Trophoblast cell (in vitro differentiated cells and primary cell): ENCODE measurements at regions not wholly inside any gene's neighbourhood (a gene's known extent, or its start where the extent isn't known, plus 50 kb on each side); places are given as distances from the start of the nearest gene placed in this dataset.
"Not testable (repeated sequence)": the region's sequence is repeated elsewhere in the genome, so short reads cannot be mapped to it uniquely, and the experiment has no call there.

Source experiments
- DNase-seq, 2 donors: peaks; one replicate each; pipeline ENCODE4 v3.0.0-alpha.2; 2016
- H2AFZ ChIP-seq: 2 replicates; pipeline ENCODE4 v1.6.1; 2013; ENCODE audit warnings: low read length, moderate library complexity, mild to moderate bottlenecking; ENCODE audit not compliant: insufficient read depth, poor library complexity
- H2AK5ac ChIP-seq: 2 replicates; pipeline ENCODE4 v1.6.1; 2013; ENCODE audit warnings: mild to moderate bottlenecking, low read length
- H2BK120ac ChIP-seq: 2 replicates; pipeline ENCODE4 v1.6.1; 2013; ENCODE audit warnings: low read length, mild to moderate bottlenecking, moderate library complexity; ENCODE audit not compliant: insufficient read depth, poor library complexity
- H2BK12ac ChIP-seq: 2 replicates; pipeline ENCODE4 v1.6.1; 2013; ENCODE audit warnings: mild to moderate bottlenecking, low read length, moderate library complexity
- H2BK5ac ChIP-seq: 2 replicates; pipeline ENCODE4 v1.6.1; 2013; ENCODE audit warnings: low read length, low read depth, moderate library complexity, mild to moderate bottlenecking; ENCODE audit not compliant: poor library complexity
- H3K14ac ChIP-seq: 2 replicates; pipeline ENCODE4 v1.6.1; 2013; ENCODE audit warnings: mild to moderate bottlenecking, low read length
- H3K18ac ChIP-seq: 2 replicates; pipeline ENCODE4 v1.6.1; 2013; ENCODE audit warnings: mild to moderate bottlenecking, low read length
- H3K23ac ChIP-seq: 2 replicates; pipeline ENCODE4 v1.6.1; 2013; ENCODE audit warnings: low read length
- H3K27ac ChIP-seq: 2 replicates; pipeline ENCODE4 v1.5.1; 2013; ENCODE audit warnings: low read depth, mild to moderate bottlenecking, inconsistent platforms, low read length, moderate library complexity
- H3K27me3 ChIP-seq: 2 replicates; pipeline ENCODE4 v1.6.1; 2013; ENCODE audit warnings: inconsistent platforms, mild to moderate bottlenecking, low read length, moderate library complexity; ENCODE audit not compliant: insufficient read depth
- H3K36me3 ChIP-seq, 2 experiments: 1 replicate in 1 of 2; 2 replicates in 1 of 2; pipeline ENCODE4 v1.6.1; 2013; ENCODE audit warnings: low read length in 2 of 2, mild to moderate bottlenecking in 2 of 2, moderate library complexity in 1 of 2; ENCODE audit not compliant: insufficient read depth in 2 of 2, control insufficient read depth in 1 of 2
- H3K4ac ChIP-seq: 2 replicates; pipeline ENCODE4 v1.6.1; 2013; ENCODE audit warnings: low read depth, mild to moderate bottlenecking, low read length, moderate library complexity
- H3K4me1 ChIP-seq, 2 experiments: 1 replicate in 1 of 2; 2 replicates in 1 of 2; pipeline ENCODE4 v1.6.1; 2013; ENCODE audit warnings: low read length in 2 of 2, mild to moderate bottlenecking in 2 of 2, moderate library complexity in 1 of 2; ENCODE audit not compliant: insufficient read depth in 2 of 2, control insufficient read depth in 1 of 2
- H3K4me2 ChIP-seq: 2 replicates; pipeline ENCODE4 v1.6.1; 2013; ENCODE audit warnings: inconsistent platforms, mild to moderate bottlenecking, low read length, moderate library complexity
- H3K4me3 ChIP-seq: 2 replicates; pipeline ENCODE4 v1.5.1; 2013; ENCODE audit warnings: mild to moderate bottlenecking, low read depth, low read length, inconsistent platforms
- H3K79me1 ChIP-seq: one replicate; pipeline ENCODE4 v1.6.1; 2013; ENCODE audit warnings: low read length
- H3K79me2 ChIP-seq: 2 replicates; pipeline ENCODE4 v1.6.1; 2013; ENCODE audit warnings: low read length, mild to moderate bottlenecking; ENCODE audit not compliant: control insufficient read depth, insufficient read depth, poor library complexity
- H3K9ac ChIP-seq: 2 replicates; pipeline ENCODE4 v1.6.1; 2013; ENCODE audit warnings: mild to moderate bottlenecking, low read length
- H3K9me3 ChIP-seq: 2 replicates; pipeline ENCODE4 v1.6.1; 2013; ENCODE audit warnings: low read depth, mild to moderate bottlenecking, control low read depth, inconsistent platforms, low read length; ENCODE audit not compliant: insufficient read depth
- H4K12ac ChIP-seq: 2 replicates; pipeline ENCODE4 v1.6.1; 2013; ENCODE audit warnings: low read depth, mild to moderate bottlenecking, low read length, moderate library complexity
- H4K8ac ChIP-seq: 2 replicates; pipeline ENCODE4 v1.6.1; 2013; ENCODE audit warnings: low read depth, mild to moderate bottlenecking, low read length, moderate library complexity
- H4K91ac ChIP-seq: one replicate; pipeline ENCODE4 v1.6.1; 2013; ENCODE audit warnings: low read depth, mild to moderate bottlenecking, low read length, moderate library complexity
- WGBS: extraction: QIAGEN DNeasy Blood & Tissue Kit; methylation state at CpG from one replicate; pipeline ENCODE4 v1.1.7; 2013; ENCODE audit warnings: missing lambda C conversion rate; ENCODE audit not compliant: insufficient read length, insufficient coverage; ENCODE audit errors: extremely low coverage; 5-methylcytosine and 5-hydroxymethylcytosine counted together

DNA sequence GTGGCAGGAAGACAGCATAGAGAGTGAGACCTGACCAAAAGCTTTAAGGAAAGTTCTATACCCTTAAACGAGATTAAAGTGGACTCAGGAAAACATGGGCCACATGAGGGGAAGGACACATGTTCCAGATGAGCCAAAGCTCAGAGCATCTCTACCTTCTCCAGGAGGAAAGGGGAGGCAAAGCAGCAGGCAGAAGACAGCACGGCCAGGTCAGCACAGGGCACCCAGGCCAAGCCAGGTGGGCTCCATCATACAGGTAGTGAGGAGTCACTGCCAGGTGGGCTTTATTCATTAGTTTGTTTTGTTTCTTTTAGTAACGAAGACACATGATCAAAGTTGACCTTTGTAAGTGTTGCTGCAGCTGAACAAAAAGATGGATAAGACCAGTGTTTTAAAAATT lies 1617.6 kb downstream of the SPATA31A7 start:
- not testable (repeated sequence) for H2BK120ac ChIP-seq, H3K36me3 ChIP-seq, H3K79me1 ChIP-seq, H3K79me2 ChIP-seq, H3K27me3 ChIP-seq, H4K12ac ChIP-seq, H4K91ac ChIP-seq, H2BK12ac ChIP-seq, H2AFZ ChIP-seq, H3K4me3 ChIP-seq, H2AK5ac ChIP-seq, H3K23ac ChIP-seq, H3K27ac ChIP-seq, H2BK5ac ChIP-seq, H4K8ac ChIP-seq, H3K18ac ChIP-seq, H3K4ac ChIP-seq, DNase-seq, H3K9me3 ChIP-seq, H3K9ac ChIP-seq, H3K4me1 ChIP-seq, H3K14ac ChIP-seq, H3K4me2 ChIP-seq
- no CpG with 5 or more reads among the region's 3 CpGs for WGBS

DNA sequence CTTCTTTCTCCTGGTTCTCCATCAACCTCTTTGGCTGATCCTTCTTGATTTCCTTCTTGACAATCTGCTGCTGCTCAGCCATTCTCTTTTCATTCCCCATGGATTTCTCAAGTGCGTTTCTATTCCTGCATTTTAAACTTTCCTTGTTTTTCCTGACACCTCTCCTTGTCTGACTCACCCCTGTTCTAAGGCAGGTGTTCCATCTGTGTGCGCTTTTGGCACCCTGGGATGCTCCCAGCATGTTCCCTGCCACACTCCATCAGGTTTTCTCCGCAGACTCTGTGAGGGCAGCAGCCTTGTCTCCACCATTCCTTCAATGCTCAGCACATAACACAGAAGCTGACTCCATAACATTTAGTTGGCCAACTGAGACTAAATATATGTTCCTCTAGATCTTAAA lies 1618.2 kb downstream of the SPATA31A7 start:
- H3K9me3 ChIP-seq, H3K36me3 ChIP-seq, H3K27ac ChIP-seq, H3K9ac ChIP-seq, H2AK5ac ChIP-seq, H2BK5ac ChIP-seq, H3K18ac ChIP-seq, H3K4me1 ChIP-seq, H2AFZ ChIP-seq, H3K4ac ChIP-seq, H3K4me2 ChIP-seq, H4K12ac ChIP-seq, H4K91ac ChIP-seq, H3K79me2 ChIP-seq, H2BK12ac ChIP-seq, H3K79me1 ChIP-seq, H2BK120ac ChIP-seq, H3K14ac ChIP-seq, H4K8ac ChIP-seq, H3K23ac ChIP-seq, H3K27me3 ChIP-seq, DNase-seq, H3K4me3 ChIP-seq: not testable (repeated sequence)
- WGBS: no CpG with 5 or more reads among the region's 3 CpGs

DNA sequence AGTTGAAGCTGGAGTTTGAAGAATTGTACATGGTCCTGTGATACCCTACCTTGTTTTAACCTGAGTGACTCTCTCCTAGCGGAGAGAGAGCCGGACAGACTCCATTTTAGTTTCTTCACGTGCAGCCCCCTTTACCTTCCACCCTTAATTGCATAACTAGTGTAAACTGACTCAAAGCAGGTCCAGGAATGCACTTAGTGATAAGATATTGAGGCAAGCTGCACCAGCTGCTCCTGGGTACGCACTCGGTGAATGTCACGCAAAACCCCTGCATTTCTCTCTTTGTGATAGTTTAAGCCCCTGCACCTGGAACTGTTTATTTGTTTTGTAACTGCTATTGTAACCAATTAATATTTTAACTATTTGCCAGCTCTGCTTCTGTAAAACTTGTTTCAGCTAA lies 1620.5 kb downstream of the SPATA31A7 start:
- not testable (repeated sequence) for H2AFZ ChIP-seq, H3K4me3 ChIP-seq, H3K27ac ChIP-seq, H4K8ac ChIP-seq, H3K79me1 ChIP-seq, H4K91ac ChIP-seq, H4K12ac ChIP-seq, H2AK5ac ChIP-seq, H3K4me1 ChIP-seq, H2BK120ac ChIP-seq, H3K27me3 ChIP-seq, H3K36me3 ChIP-seq, H3K79me2 ChIP-seq, H3K14ac ChIP-seq, H2BK5ac ChIP-seq, H3K9me3 ChIP-seq, H3K4ac ChIP-seq, H3K23ac ChIP-seq, H3K9ac ChIP-seq, DNase-seq, H3K18ac ChIP-seq, H3K4me2 ChIP-seq, H2BK12ac ChIP-seq
- WGBS: no CpG with 5 or more reads among the region's 6 CpGs

DNA sequence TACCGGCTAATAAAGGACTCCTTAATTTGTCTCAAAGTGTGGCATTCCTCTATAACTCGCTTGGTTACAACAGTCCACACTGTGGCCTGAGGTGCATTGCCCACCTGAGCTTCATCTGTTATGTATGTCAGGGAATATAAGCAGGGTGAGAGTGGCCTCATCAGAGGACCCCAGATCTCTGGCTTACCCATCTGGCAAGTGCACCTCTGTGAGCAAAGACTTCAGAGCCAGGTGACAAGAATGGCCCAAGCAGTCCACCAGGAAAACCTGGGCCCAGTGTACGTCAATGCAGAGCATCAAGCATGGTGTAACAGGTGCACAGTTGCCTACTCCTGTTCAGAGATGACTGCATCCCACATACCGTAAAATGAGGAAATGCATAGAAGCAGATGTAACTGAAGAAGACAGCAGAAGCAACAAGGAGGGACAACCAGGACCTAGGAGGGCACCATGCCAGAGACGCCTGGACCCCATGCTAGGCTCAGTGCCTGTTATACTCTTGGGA lies 1621.0 kb downstream of the SPATA31A7 start:
- H2BK5ac ChIP-seq, H3K4me3 ChIP-seq, H3K14ac ChIP-seq, H3K23ac ChIP-seq, H3K27ac ChIP-seq, H4K8ac ChIP-seq, H3K36me3 ChIP-seq, DNase-seq, H3K79me2 ChIP-seq, H2BK12ac ChIP-seq, H2BK120ac ChIP-seq, H3K27me3 ChIP-seq, H3K18ac ChIP-seq, H2AFZ ChIP-seq, H3K9ac ChIP-seq, H3K4ac ChIP-seq, H2AK5ac ChIP-seq, H4K91ac ChIP-seq, H4K12ac ChIP-seq, H3K9me3 ChIP-seq, H3K79me1 ChIP-seq, H3K4me2 ChIP-seq, H3K4me1 ChIP-seq: not testable (repeated sequence)
- WGBS: no CpG with 5 or more reads among the region's 5 CpGs
